Mucosa of descending colon (tissue), 3 donors: ENCODE measurements at regions not wholly inside any gene's neighbourhood (a gene's known extent, or its start where the extent isn't known, plus 50 kb on each side); places are given as distances from the start of the nearest gene placed in this dataset.
A peak's percentile ranks its signal among the peaks of the same experiment; 100 is the strongest.

Source experiments
- ATAC-seq: fragments of 200-7000 bp; cut with Tn5 transposase; one replicate; pipeline ENCODE4 v1.9.1; 2020; ENCODE audit warnings: mild to moderate bottlenecking, moderate library complexity
- DNase-seq, 3 donors: peaks; one replicate each; pipeline ENCODE4 v3.0.0-alpha.2; 2020
- H3K36me3 ChIP-seq: fragments of 200-600 bp; one replicate; pipeline ENCODE4 v1.8.0; 2021; ENCODE audit warnings: low read depth, mild to moderate bottlenecking
- H3K4me1 ChIP-seq: fragments of 200-600 bp; one replicate; pipeline ENCODE4 v1.8.0; 2021; ENCODE audit warnings: low read depth, mild to moderate bottlenecking
- H3K4me3 ChIP-seq: fragments of 200-600 bp; one replicate; pipeline ENCODE4 v1.8.0; 2021; ENCODE audit warnings: mild to moderate bottlenecking
- H3K9me3 ChIP-seq: fragments of 200-600 bp; one replicate; pipeline ENCODE4 v1.8.0; 2021; ENCODE audit warnings: mild to moderate bottlenecking
- intact Hi-C, 2 donors: fragments of 100-400 bp; cut with DNase I in 1 of 2; cut with micrococcal nuclease in 1 of 2; formaldehyde crosslinking; loops; one replicate each; pipeline versions ENCODE4 v1.11.0 to v1.11.1; 2022; cut with DNase I, micrococcal nuclease
- TF ChIP-seq, protein P1 (sequence below): fragments of 200-600 bp; IDR thresholded peaks from one replicate; pipeline ENCODE4 v1.8.0; 2022; ENCODE audit warnings: antibody characterized with exemption, mild to moderate bottlenecking
- donor health status: DM: no; HTN: no; CAD: no; lungs with moderate emphysema.
- donor health status: DM: no; HTN: no; CAD: no.
- donor health status: DM: no; HTN: yes; CAD: no.

DNA sequence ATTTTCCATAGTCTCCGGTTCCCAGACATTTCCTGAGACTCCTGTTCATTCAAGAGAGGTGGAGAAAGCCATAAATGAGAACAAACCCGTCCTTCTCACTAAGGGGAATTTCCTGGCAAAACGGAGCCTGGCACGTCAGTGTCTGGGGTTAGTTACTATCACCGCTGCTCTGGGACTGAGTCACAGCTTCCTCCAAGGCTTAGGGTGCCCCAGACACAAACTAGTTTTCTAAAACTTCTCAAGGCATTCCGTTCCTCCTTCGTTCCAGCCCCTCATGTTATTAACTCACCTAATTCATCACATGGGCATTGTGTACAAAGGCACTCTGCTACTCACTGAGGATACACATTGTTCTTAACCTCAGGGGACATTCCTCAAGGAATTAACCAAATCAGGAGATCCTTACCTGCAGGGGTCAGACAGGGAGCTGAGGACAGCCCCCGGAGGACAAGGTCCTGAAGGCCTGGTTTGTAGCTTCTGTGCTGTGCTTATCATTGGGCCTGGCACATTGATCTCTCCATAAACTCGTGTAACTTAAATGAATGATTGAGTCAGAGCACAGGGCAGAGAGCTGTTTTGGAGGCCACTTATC is 103.0 kb upstream of the KLF6 start:
- ATAC-seq (peak; percentile 71), DNase-seq (no peak)
- Histone ChIP-seq H3K4me3 (no peak overlapping the region), H3K9me3 (no peaks in the 10 kb centered on the region), H3K36me3 (no peaks in the 10 kb centered on the region), H3K4me1 (peaks cover 13% of the 10 kb centered on the region)
- intact Hi-C loops: no loop called here
- TF ChIP-seq, protein P1, sequence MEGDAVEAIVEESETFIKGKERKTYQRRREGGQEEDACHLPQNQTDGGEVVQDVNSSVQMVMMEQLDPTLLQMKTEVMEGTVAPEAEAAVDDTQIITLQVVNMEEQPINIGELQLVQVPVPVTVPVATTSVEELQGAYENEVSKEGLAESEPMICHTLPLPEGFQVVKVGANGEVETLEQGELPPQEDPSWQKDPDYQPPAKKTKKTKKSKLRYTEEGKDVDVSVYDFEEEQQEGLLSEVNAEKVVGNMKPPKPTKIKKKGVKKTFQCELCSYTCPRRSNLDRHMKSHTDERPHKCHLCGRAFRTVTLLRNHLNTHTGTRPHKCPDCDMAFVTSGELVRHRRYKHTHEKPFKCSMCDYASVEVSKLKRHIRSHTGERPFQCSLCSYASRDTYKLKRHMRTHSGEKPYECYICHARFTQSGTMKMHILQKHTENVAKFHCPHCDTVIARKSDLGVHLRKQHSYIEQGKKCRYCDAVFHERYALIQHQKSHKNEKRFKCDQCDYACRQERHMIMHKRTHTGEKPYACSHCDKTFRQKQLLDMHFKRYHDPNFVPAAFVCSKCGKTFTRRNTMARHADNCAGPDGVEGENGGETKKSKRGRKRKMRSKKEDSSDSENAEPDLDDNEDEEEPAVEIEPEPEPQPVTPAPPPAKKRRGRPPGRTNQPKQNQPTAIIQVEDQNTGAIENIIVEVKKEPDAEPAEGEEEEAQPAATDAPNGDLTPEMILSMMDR: no peak

DNA sequence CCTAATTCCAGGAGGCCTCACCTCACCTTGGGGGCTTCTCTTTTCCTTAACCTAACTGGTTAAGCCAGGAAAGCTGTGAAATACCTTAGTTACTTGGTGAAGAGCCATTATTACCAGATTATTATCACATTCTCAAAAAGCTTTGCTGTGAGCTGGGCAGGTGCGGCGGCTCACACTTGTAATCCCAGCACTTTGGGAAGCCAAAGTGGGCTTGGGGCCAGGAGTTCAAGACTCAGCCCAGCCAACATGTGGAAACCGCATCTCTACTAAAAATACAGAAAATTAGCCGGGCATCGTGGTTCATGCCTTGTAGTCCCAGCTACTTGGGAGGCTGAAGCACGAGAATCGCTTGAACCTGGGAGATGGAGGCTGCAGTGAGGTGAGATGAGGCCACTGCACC is 102.4 kb upstream of the KLF6 start:
- TF ChIP-seq, protein P1: no peak
- Histone ChIP-seq H3K9me3 (no peaks in the 10 kb centered on the region), H3K36me3 (no peaks in the 10 kb centered on the region), H3K4me1 (peaks cover 13% of the 10 kb centered on the region), H3K4me3 (no peak overlapping the region)
- ATAC-seq (no peak), DNase-seq (no peak)
- intact Hi-C loops: no loop called here

- DNase-seq (no peak), ATAC-seq (peak; percentile 75)
- Histone ChIP-seq H3K9me3 (no peaks in the 10 kb centered on the region), H3K36me3 (no peaks in the 10 kb centered on the region), H3K4me3 (no peak overlapping the region), H3K4me1 (peaks cover 13% of the 10 kb centered on the region)
- intact Hi-C loops: no loop called here
- TF ChIP-seq, protein P1: no peak
These were observed 101.7 kb upstream of the KLF6 start for GRCh38 chr10:3886641-3887251.

DNA sequence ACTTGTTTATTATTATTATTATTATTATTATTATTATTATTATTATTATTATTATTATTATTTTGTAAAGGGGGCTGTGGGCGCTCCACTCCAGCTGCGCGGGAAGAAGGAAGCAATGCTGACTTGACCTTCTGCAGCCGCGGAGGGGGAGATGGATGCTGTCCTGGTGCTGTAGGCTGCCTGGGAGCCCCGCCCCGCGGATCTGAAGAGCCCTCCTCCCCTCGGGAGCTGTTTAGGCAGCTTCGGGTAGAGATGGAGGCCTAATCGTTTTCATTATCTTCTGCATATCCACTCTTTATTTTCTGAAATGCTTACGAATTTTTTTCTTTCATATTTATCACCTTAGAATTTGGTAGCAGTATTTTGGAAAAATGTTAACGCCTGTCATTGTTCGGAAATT is 101.2 kb upstream of the KLF6 start:
- TF ChIP-seq, protein P1: no peak
- Histone ChIP-seq H3K4me3 (no peak overlapping the region), H3K4me1 (peaks cover 13% of the 10 kb centered on the region), H3K36me3 (no peaks in the 10 kb centered on the region), H3K9me3 (no peaks in the 10 kb centered on the region)
- ATAC-seq: no peak
- no peak for DNase-seq
- intact Hi-C loops: no loop called here

DNA sequence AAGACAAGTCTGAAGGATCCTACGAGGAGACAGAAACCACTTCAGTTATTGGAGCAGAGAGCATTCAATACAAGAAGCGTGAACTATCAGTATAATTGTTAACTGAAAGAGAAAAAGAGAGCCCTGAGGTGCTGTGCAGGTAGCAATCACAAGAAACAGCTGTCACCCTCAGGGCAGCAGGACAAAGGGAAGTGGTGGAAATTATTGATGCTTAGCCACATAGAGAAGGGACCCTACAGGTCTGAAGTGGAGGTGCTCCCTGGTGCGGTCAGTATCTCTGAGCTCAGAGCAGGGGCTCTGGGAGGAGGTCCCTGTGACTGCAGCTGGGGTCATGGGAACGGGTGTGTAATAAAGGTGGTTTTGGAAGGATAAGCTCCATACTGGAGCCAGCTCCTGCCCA is 97.8 kb upstream of the KLF6 start:
- TF ChIP-seq, protein P1: no peak
- intact Hi-C loops: no loop called here
- no peak for ATAC-seq
- Histone ChIP-seq H3K4me1 (peaks cover 13% of the 10 kb centered on the region), H3K4me3 (no peak overlapping the region), H3K36me3 (no peaks in the 10 kb centered on the region), H3K9me3 (no peaks in the 10 kb centered on the region)
- no peak for DNase-seq
